Heart left ventricle (tissue), 16 donors: ENCODE measurements at regions not wholly inside any gene's neighbourhood (a gene's known extent, or its start where the extent isn't known, plus 50 kb on each side); places are given as distances from the start of the nearest gene placed in this dataset.
"Not testable (repeated sequence)": the region's sequence is repeated elsewhere in the genome, so short reads cannot be mapped to it uniquely, and the experiment has no call there.

Experiments
- ATAC-seq, 4 donors: fragments of 200-7000 bp; cut with Tn5 transposase; one replicate each; pipeline ENCODE4 v1.9.1; 2020 to 2022; ENCODE audit warnings: moderate library complexity in 4 of 4, mild to moderate bottlenecking in 3 of 4, moderate number of reproducible peaks in 1 of 4
- DNase-seq, 5 donors: peaks; one replicate each; pipeline ENCODE4 v3.0.0-alpha.2; 2020
- H3K27ac ChIP-seq, 12 donors: fragments of 200-600 bp; sonication (generic) in 4 of 12; one replicate each; pipeline versions ENCODE4 v1.5.0 to v1.8.0; 2016 to 2022; ENCODE audit warnings: mild to moderate bottlenecking in 2 of 12
- H3K27me3 ChIP-seq, 9 donors: fragments of 200-600 bp; sonication (generic) in 2 of 9; one replicate each; pipeline versions ENCODE4 v1.5.1 to v1.8.0; 2016 to 2022; ENCODE audit warnings: mild to moderate bottlenecking in 3 of 9
- H3K36me3 ChIP-seq, 9 donors: fragments of 200-600 bp; sonication (generic) in 2 of 9; one replicate each; pipeline versions ENCODE4 v1.5.0 to v1.8.0; 2018 to 2022; ENCODE audit warnings: mild to moderate bottlenecking in 2 of 9
- H3K4me1 ChIP-seq, 12 donors: fragments of 200-600 bp; sonication (generic) in 4 of 12; one replicate each; pipeline versions ENCODE4 v1.5.0 to v1.8.0; 2016 to 2022; ENCODE audit warnings: mild to moderate bottlenecking in 3 of 12
- H3K4me3 ChIP-seq, 12 donors: fragments of 200-600 bp; sonication (generic) in 4 of 12; one replicate each; pipeline versions ENCODE4 v1.5.0 to v1.8.0; 2017 to 2022; ENCODE audit warnings: mild to moderate bottlenecking in 9 of 12, moderate library complexity in 4 of 12
- H3K9me3 ChIP-seq, 12 donors: fragments of 200-600 bp; sonication (generic) in 4 of 12; one replicate each; pipeline versions ENCODE4 v1.5.0 to v1.8.0; 2016 to 2022; ENCODE audit warnings: mild to moderate bottlenecking in 1 of 12
- POLR2A ChIP-seq, 2 donors: fragments of 450-650 bp; IDR thresholded peaks; one replicate each; pipeline ENCODE4 v1.6.1; 2017; ENCODE audit warnings: antibody characterized with exemption in 2 of 2, mild to moderate bottlenecking in 2 of 2, moderate library complexity in 2 of 2
- WGBS, 4 donors: extraction: QIAGEN DNeasy Blood & Tissue Kit in 2 of 4; methylation state at CpG; one replicate each; pipeline versions ENCODE4 v1.1.5 to v1.1.7; 2013 to 2018; 5-methylcytosine and 5-hydroxymethylcytosine counted together
- intact Hi-C, 10 donors: fragments of 100-400 bp; cut with DNase I; formaldehyde crosslinking; loops; one replicate each; pipeline versions ENCODE4 v1.11.1 to v1.14.2; 2022
- TF ChIP-seq, protein P1 (sequence below), 12 donors: fragments of 200-600 bp; sonication (generic) in 4 of 12; IDR thresholded peaks; one replicate each; pipeline versions ENCODE4 v1.5.0 to v1.8.0; 2018 to 2022; ENCODE audit warnings: antibody characterized with exemption in 12 of 12, mild to moderate bottlenecking in 5 of 12
- donor health status: ischemic (EF 13 %, LVEDD 7.1; RV severe dilation, severe dysfunction).
- donor health status: healthy with polysubstance abuse.
- donor health status: DM: no; HTN: yes; CAD: no.
- donor health status: DM: no; HTN: no; CAD: no.
- donor health status: ischemic (EF 25% LVEDD 6.9; RV normal size, moderate dysfunction).
- donor health status: ischemic (EF 25% LVEDD 5.7; RV mildly dilated, moderate dysfunction).
- donor health status: healthy.
- donor health status: DM: yes; HTN: yes; CAD: no.
- donor health status: ischemic (EF 35%, LVEDD 5.7; RV mildly dilated, moderate dysfunction).
- donor health status: nonischemic (EF 11% LVEDD 7.7; RV severe dilation, severe dysfunction).
- donor health status: DM: yes; HTN: yes; CAD: no.
- donor health status: PGD.
- donor health status: ischemic (EF 29% LVEDD 5.4; RV normal size, mild dysfunction).
- donor health status: nonischemic (EF 23%, LVEDD 6.1; RV moderate dilation, normal function).

DNA sequence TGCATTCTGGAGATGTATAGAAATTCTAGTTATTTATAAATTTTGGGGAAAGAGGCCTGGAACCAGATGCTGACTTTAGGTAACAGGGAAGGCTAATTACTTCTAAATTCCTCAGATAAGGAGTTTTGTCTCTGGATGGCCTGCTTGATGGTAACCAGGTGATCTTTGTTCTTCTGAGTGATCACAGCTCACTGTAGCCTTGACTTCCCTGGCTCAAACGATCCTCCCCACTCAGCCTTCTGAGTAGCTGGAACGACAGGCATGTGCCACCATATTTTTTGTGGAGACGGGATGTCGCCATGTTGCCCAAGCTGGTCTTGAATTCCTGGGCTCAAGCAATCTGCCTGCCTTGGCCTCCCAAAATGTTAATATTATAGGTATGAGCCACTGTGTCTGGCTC lies 54.4 kb upstream of the MSH6 start:
- 66 to 76% (median 67%) methylated on average over 4 of the region's 4 CpGs for WGBS, 4 donors
- no peaks in the 10 kb centered on the region for H3K27me3 ChIP-seq
- peaks cover 0 to 5% (median 0%) of the 10 kb centered on the region in 12 donors for H3K9me3 ChIP-seq
- no peak overlapping the region for H3K4me3 ChIP-seq
- intact Hi-C loops = no loop called here
- no peak overlapping the region for H3K27ac ChIP-seq
- DNase-seq (no peak), ATAC-seq (no peak)
- no peaks in the 10 kb centered on the region for H3K36me3 ChIP-seq
- no peaks in the 10 kb centered on the region for H3K4me1 ChIP-seq
- TF ChIP-seq POLR2A (IDR thresholded peaks at IDR 0.05) = no peak
- TF ChIP-seq, protein P1, sequence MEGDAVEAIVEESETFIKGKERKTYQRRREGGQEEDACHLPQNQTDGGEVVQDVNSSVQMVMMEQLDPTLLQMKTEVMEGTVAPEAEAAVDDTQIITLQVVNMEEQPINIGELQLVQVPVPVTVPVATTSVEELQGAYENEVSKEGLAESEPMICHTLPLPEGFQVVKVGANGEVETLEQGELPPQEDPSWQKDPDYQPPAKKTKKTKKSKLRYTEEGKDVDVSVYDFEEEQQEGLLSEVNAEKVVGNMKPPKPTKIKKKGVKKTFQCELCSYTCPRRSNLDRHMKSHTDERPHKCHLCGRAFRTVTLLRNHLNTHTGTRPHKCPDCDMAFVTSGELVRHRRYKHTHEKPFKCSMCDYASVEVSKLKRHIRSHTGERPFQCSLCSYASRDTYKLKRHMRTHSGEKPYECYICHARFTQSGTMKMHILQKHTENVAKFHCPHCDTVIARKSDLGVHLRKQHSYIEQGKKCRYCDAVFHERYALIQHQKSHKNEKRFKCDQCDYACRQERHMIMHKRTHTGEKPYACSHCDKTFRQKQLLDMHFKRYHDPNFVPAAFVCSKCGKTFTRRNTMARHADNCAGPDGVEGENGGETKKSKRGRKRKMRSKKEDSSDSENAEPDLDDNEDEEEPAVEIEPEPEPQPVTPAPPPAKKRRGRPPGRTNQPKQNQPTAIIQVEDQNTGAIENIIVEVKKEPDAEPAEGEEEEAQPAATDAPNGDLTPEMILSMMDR (IDR thresholded peaks at IDR 0.05) = no peak

DNA sequence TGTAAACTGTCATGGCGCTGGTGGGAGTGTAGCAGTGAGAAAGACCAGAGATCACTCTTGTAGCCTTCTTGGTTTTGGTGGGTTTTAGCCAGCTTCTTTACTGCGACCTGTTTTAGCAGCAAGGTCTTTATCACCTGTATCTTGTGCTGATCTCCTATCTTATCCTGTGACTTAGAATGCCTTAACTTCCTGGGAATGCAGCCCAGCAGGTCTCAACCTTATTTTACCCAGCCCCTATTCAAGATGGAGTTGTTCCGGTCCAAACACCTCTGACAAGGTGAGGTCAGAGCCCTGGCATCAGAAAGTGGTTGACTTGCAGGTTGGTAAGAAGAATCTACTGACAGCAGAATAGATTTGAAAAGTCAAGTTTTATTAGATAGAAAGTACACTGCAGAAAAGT lies 55.0 kb upstream of the MSH6 start:
- DNase-seq (no peak), ATAC-seq (no peak)
- TF ChIP-seq, protein P1 (IDR thresholded peaks at IDR 0.05) = no peak
- TF ChIP-seq POLR2A (IDR thresholded peaks at IDR 0.05) = no peak
- Histone ChIP-seq H3K4me3 (no peak overlapping the region), H3K4me1 (no peaks in the 10 kb centered on the region), H3K9me3 (peaks cover 0 to 5% (median 0%) of the 10 kb centered on the region in 12 donors), H3K36me3 (no peaks in the 10 kb centered on the region), H3K27me3 (no peaks in the 10 kb centered on the region), H3K27ac (no peak overlapping the region)
- intact Hi-C loops = no loop called here
- WGBS, 4 donors = 49 to 69% (median 56%) methylated on average over 3 of the region's 3 CpGs

DNA sequence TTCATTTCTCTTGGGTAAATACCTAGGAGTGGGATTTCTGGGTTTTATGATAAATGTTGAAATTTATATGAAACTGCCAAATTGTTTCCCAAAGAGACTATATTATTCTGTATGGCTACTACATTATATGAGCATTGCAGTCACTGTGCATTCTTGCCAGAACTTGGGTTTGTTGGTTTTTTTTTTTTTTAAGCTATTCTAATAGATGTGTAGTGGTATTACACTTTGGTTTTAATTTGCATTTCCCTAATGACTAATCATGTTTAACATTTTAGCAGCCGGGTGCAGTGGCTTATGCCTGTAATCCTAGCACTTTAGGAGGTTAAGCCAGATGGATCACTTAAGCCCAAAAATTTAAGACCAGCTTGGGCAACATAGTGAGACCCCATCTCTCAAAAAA lies 56.0 kb upstream of the MSH6 start:
- H3K27ac ChIP-seq, H3K36me3 ChIP-seq, H3K9me3 ChIP-seq, H3K4me1 ChIP-seq, H3K4me3 ChIP-seq, H3K27me3 ChIP-seq, ATAC-seq, intact Hi-C loops, DNase-seq: not testable (repeated sequence)
- WGBS, 4 donors = 93 to 100% (median 97%) methylated on average over 1 of the region's 1 CpG

DNA sequence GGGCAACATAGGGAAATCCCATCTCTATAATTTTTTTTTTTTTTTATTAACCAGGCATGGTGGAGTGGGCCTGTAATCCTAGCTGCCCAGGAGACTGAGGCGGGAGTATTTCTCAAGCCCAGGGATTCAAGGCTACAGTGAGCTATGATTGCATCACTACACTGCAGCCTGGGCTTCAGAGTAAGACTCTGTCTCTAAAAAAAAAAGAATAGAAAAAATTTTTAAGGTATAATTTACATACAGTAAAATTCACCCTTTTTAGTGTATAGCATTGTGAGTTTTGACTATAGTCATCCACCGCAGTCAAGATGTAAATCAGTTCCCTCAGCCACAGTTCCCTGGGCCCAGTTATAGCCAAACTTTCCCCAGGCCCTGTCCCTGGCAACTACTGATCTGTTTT lies 57.1 kb upstream of the MSH6 start:
- no peak for TF ChIP-seq POLR2A (IDR thresholded peaks at IDR 0.05)
- TF ChIP-seq, protein P1 (IDR thresholded peaks at IDR 0.05) = no peak
- H3K27me3 ChIP-seq = no peaks in the 10 kb centered on the region
- H3K27ac ChIP-seq = no peak overlapping the region
- H3K9me3 ChIP-seq = peaks cover 0 to 5% (median 0%) of the 10 kb centered on the region in 12 donors
- 93 to 99% (median 96%) methylated on average over 2 of the region's 2 CpGs for WGBS, 4 donors
- no peaks in the 10 kb centered on the region for H3K4me1 ChIP-seq
- no peak for DNase-seq
- intact Hi-C loops = no loop called here
- no peak for ATAC-seq
- no peak overlapping the region for H3K4me3 ChIP-seq
- no peaks in the 10 kb centered on the region for H3K36me3 ChIP-seq

DNA sequence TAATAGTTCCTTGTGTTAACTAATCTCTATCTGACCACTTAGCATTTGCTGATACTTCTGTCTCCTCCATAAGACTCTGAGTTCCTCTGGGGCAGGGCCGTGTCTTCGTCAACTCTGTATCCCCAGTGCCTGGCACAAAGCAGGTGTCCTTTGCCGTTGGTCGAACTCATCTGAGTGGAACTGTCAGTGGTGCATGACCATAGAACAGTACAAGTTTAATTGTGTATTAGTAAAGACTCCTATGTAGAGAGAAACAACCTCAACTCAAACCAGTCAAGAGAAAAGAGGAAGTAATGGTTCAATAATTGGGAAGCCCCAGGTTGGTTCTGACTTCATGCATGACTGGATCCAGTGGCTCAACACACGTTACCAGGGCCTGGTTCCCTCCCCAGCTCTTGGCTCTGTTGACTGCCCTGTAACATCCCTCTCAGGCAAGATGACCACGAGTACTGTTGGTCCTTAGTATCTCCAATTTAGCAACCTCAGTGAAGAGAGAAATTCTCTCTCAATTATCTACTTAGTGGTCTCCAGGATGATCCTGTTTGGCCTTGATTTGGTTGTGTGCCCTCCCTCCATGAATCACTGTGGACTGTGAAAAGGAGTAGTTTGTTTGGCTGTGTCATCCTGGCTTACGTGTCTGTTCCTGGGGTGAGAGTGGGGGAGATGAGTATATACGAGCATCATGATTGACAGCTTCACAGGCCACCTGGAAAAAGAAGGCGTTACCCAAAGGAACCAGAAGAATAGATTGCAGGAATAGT lies 58.5 kb upstream of the MSH6 start:
- Histone ChIP-seq H3K27me3 (no peaks in the 10 kb centered on the region), H3K9me3 (peaks cover 0 to 4% (median 0%) of the 10 kb centered on the region in 12 donors), H3K36me3 (no peaks in the 10 kb centered on the region), H3K4me1 (no peaks in the 10 kb centered on the region), H3K27ac (no peak overlapping the region), H3K4me3 (no peak overlapping the region)
- intact Hi-C loops = no loop called here
- no peak for TF ChIP-seq POLR2A (IDR thresholded peaks at IDR 0.05)
- TF ChIP-seq, protein P1 (IDR thresholded peaks at IDR 0.05) = no peak
- WGBS, 4 donors = 75 to 85% (median 79%) methylated on average over 9 of the region's 9 CpGs
- no peak for ATAC-seq
- no peak for DNase-seq
